C4-2B (cell line): ENCODE measurements at regions not wholly inside any gene's neighbourhood (a gene's known extent, or its start where the extent isn't known, plus 50 kb on each side); places are given as distances from the start of the nearest gene placed in this dataset.

Experiments
- CTCF ChIP-seq: fragments of 450-650 bp; conservative IDR thresholded peaks from 2 replicates; pipeline ENCODE4 v1.5.1; 2017; ENCODE audit warnings: mild to moderate bottlenecking
- ZFX ChIP-seq: fragments of 450-650 bp; IDR thresholded peaks from 2 replicates; pipeline ENCODE4 v1.6.1; 2017

GRCh38 chr1:199167460-199167859, 528.6 kb downstream of the PTPRC start:
- TF ChIP-seq CTCF (no peak), ZFX (no peak)
